ENCODE measurements at regions not wholly inside any gene's neighbourhood (a gene's known extent, or its start where the extent isn't known, plus 50 kb on each side); places are given as distances from the start of the nearest gene placed in this dataset.

DNA sequence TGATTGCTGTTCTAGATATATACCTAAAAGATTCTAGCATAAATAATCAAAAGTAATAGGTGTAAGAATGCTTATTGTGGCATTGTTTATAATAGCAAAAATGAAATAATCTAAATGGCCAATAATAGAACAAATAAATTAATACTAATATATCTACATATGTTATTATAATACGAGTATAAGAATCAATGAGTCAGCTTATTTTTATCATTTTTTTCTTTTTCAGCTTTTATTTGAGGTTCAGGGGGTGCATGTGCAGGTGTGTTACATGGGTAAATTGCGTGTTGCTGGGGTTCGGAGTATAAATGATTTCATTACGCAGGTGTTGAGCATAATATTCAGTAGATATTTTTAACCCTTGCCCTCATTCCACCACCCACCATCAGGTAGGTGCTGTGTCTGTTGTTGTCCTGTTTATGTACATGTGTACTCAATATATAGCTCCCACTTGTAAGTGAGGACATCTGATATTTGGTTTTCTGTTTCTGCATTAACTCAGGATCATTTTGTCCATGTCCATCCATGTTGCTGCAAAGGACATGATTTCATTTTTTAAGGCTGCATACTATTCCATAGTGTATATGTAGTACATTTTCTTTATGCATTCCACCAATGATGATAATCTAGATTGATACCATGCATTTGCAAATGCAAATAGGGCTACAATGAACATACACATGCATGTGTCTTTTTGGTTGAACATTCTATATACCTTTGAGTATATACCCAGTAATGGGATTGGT lies 122.2 kb upstream of the GMNC start:
- TF ChIP-seq, protein P1, sequence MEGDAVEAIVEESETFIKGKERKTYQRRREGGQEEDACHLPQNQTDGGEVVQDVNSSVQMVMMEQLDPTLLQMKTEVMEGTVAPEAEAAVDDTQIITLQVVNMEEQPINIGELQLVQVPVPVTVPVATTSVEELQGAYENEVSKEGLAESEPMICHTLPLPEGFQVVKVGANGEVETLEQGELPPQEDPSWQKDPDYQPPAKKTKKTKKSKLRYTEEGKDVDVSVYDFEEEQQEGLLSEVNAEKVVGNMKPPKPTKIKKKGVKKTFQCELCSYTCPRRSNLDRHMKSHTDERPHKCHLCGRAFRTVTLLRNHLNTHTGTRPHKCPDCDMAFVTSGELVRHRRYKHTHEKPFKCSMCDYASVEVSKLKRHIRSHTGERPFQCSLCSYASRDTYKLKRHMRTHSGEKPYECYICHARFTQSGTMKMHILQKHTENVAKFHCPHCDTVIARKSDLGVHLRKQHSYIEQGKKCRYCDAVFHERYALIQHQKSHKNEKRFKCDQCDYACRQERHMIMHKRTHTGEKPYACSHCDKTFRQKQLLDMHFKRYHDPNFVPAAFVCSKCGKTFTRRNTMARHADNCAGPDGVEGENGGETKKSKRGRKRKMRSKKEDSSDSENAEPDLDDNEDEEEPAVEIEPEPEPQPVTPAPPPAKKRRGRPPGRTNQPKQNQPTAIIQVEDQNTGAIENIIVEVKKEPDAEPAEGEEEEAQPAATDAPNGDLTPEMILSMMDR (conservative IDR thresholded peaks at IDR 0.05), result no peak
- Histone ChIP-seq H3K4me3 (ENCODE audit: low read length) (no peak overlapping the region), H3K9me3 (ENCODE audit: control insufficient read depth, low read length) (peaks cover 19% of the 10 kb centered on the region), H3K9ac (ENCODE audit: extremely low read depth, low read length, poor library complexity, severe bottlenecking) (no peak overlapping the region), H3K36me3 (ENCODE audit: control insufficient read depth, insufficient read depth, low read length) (no peaks in the 10 kb centered on the region), H3K27ac (ENCODE audit: low read depth, low read length) (no peak overlapping the region), H3K27me3 (ENCODE audit: control insufficient read depth, insufficient read depth, low read length, poor library complexity, severe bottlenecking) (no peaks in the 10 kb centered on the region), H3K4me1 (ENCODE audit: control insufficient read depth, insufficient read depth, low read length) (no peaks in the 10 kb centered on the region)
- peaks cover 2% of the 10 kb centered on the region for H3K27me3 Mint-ChIP-seq (ENCODE audit: insufficient read depth)
- 87% methylated on average over 3 of the region's 4 CpGs; no CpG with 5 or more reads in 1 of the 2 experiments for WGBS, 2 experiments (ENCODE audit: insufficient coverage in 1 of 2, insufficient read length in 1 of 2)
- no peaks in the 10 kb centered on the region for H3K4me1 Mint-ChIP-seq
- DNase-seq, result no peak
- H3K4me3 Mint-ChIP-seq, result no peak overlapping the region
- peaks cover 32% of the 10 kb centered on the region for H3K9me3 Mint-ChIP-seq
- no peak overlapping the region for H3K27ac Mint-ChIP-seq
- peaks cover 7% of the 10 kb centered on the region for H3K36me3 Mint-ChIP-seq (ENCODE audit: low read depth)

GRCh38 chr3:190983875-190984274 lies 121.4 kb upstream of the GMNC start:
- Mint-ChIP-seq H3K36me3 (ENCODE audit: low read depth) (peaks cover 7% of the 10 kb centered on the region), H3K9me3 (peaks cover 30% of the 10 kb centered on the region), H3K4me3 (no peak overlapping the region), H3K27me3 (ENCODE audit: insufficient read depth) (peaks cover 2% of the 10 kb centered on the region), H3K27ac (no peak overlapping the region), H3K4me1 (no peaks in the 10 kb centered on the region)
- H3K9ac ChIP-seq (ENCODE audit: extremely low read depth, low read length, poor library complexity, severe bottlenecking), result no peak overlapping the region
- no peak overlapping the region for H3K4me3 ChIP-seq (ENCODE audit: low read length)
- no peak for DNase-seq
- H3K36me3 ChIP-seq (ENCODE audit: control insufficient read depth, insufficient read depth, low read length), result no peaks in the 10 kb centered on the region
- H3K27me3 ChIP-seq (ENCODE audit: control insufficient read depth, insufficient read depth, low read length, poor library complexity, severe bottlenecking), result no peaks in the 10 kb centered on the region
- H3K27ac ChIP-seq (ENCODE audit: low read depth, low read length), result no peak overlapping the region
- H3K9me3 ChIP-seq (ENCODE audit: control insufficient read depth, low read length), result peaks cover 18% of the 10 kb centered on the region
- TF ChIP-seq, protein P1 (conservative IDR thresholded peaks at IDR 0.05), result no peak
- WGBS, 2 experiments (ENCODE audit: insufficient coverage in 1 of 2, insufficient read length in 1 of 2), result 94% methylated on average over 1 of the region's 1 CpG; no CpG with 5 or more reads in 1 of the 2 experiments
- H3K4me1 ChIP-seq (ENCODE audit: control insufficient read depth, insufficient read depth, low read length), result no peaks in the 10 kb centered on the region

DNA sequence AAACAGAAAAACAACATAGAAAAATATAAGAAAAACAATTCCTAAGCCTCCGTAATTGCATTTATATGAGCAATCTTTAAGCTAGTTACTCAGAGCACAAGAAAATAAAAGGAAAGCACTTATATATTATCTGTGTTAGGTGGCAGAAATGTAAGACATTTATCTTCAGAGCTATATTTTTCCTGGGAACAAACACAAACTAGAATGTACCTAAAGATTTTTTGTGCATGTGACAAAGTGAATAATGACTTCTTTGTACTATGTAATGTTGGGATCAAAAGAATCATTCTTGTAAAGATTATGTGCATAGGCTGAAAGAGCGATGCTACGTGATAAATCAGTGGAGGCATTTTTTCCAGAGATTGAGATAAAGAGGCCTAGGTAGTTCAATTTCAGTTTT lies 111.3 kb upstream of the GMNC start:
- Mint-ChIP-seq H3K9me3 (no peaks in the 10 kb centered on the region), H3K27ac (no peak overlapping the region), H3K36me3 (ENCODE audit: low read depth) (no peaks in the 10 kb centered on the region), H3K27me3 (ENCODE audit: insufficient read depth) (no peaks in the 10 kb centered on the region), H3K4me3 (no peak overlapping the region), H3K4me1 (no peaks in the 10 kb centered on the region)
- no peak overlapping the region for H3K27ac ChIP-seq (ENCODE audit: low read depth, low read length)
- no peak for DNase-seq
- TF ChIP-seq, protein P1 (conservative IDR thresholded peaks at IDR 0.05), result no peak
- 98% methylated on average over 2 of the region's 3 CpGs; no CpG with 5 or more reads in 1 of the 2 experiments for WGBS, 2 experiments (ENCODE audit: insufficient coverage in 1 of 2, insufficient read length in 1 of 2)
- no peaks in the 10 kb centered on the region for H3K4me1 ChIP-seq (ENCODE audit: control insufficient read depth, insufficient read depth, low read length)
- H3K36me3 ChIP-seq (ENCODE audit: control insufficient read depth, insufficient read depth, low read length), result no peaks in the 10 kb centered on the region
- H3K9ac ChIP-seq (ENCODE audit: extremely low read depth, low read length, poor library complexity, severe bottlenecking), result no peak overlapping the region
- no peak overlapping the region for H3K4me3 ChIP-seq (ENCODE audit: low read length)
- H3K27me3 ChIP-seq (ENCODE audit: control insufficient read depth, insufficient read depth, low read length, poor library complexity, severe bottlenecking), result no peaks in the 10 kb centered on the region
- no peaks in the 10 kb centered on the region for H3K9me3 ChIP-seq (ENCODE audit: control insufficient read depth, low read length)

All from endodermal cell (in vitro differentiated cells).